Osteocyte (in vitro differentiated cells): ENCODE measurements at regions not wholly inside any gene's neighbourhood (a gene's known extent, or its start where the extent isn't known, plus 50 kb on each side); places are given as distances from the start of the nearest gene placed in this dataset.

Experiments used
- DNase-seq: peaks from one replicate; pipeline ENCODE4 v3.0.0; 2021; ENCODE audit warnings: mixed read lengths; ENCODE audit not compliant: unreplicated experiment; ENCODE audit errors: extremely low spot score
- H3K27ac Mint-ChIP-seq: one replicate; pipeline ENCODE4 v1.8.0; 2021; ENCODE audit warnings: mild to moderate bottlenecking, mixed read lengths; ENCODE audit not compliant: unreplicated experiment
- H3K27me3 Mint-ChIP-seq: one replicate; pipeline ENCODE4 v1.8.0; 2021; ENCODE audit warnings: mixed read lengths; ENCODE audit not compliant: unreplicated experiment
- H3K36me3 Mint-ChIP-seq: one replicate; pipeline ENCODE4 v1.8.0; 2021; ENCODE audit warnings: mixed read lengths; ENCODE audit not compliant: unreplicated experiment
- H3K4me1 Mint-ChIP-seq: one replicate; pipeline ENCODE4 v1.8.0; 2021; ENCODE audit warnings: mixed read lengths; ENCODE audit not compliant: unreplicated experiment
- H3K4me3 Mint-ChIP-seq: one replicate; pipeline ENCODE4 v1.8.0; 2021; ENCODE audit warnings: mild to moderate bottlenecking, moderate library complexity, mixed read lengths; ENCODE audit not compliant: unreplicated experiment
- H3K9me3 Mint-ChIP-seq: one replicate; pipeline ENCODE4 v1.8.0; 2021; ENCODE audit warnings: mixed read lengths; ENCODE audit not compliant: unreplicated experiment
- CTCF ChIP-seq: fragments of 200-600 bp; sonication (generic); IDR thresholded peaks from 2 replicates; pipeline ENCODE4 v1.5.0; 2021; ENCODE audit warnings: antibody characterized with exemption, mild to moderate bottlenecking, moderate library complexity

GRCh38 chr2:200243441-200243840 is 63.1 kb upstream of the SPATS2L start:
- DNase-seq: no peak
- H3K4me3 Mint-ChIP-seq: no peak overlapping the region
- no peaks in the 10 kb centered on the region for H3K9me3 Mint-ChIP-seq
- TF ChIP-seq CTCF: no peak
- no peak overlapping the region for H3K27ac Mint-ChIP-seq
- no peaks in the 10 kb centered on the region for H3K27me3 Mint-ChIP-seq
- H3K4me1 Mint-ChIP-seq: peaks cover 17% of the 10 kb centered on the region
- no peaks in the 10 kb centered on the region for H3K36me3 Mint-ChIP-seq

GRCh38 chr2:200244111-200244510 is 62.4 kb upstream of the SPATS2L start:
- Mint-ChIP-seq H3K36me3 (no peaks in the 10 kb centered on the region), H3K9me3 (no peaks in the 10 kb centered on the region), H3K27me3 (no peaks in the 10 kb centered on the region), H3K27ac (no peak overlapping the region), H3K4me1 (peaks cover 17% of the 10 kb centered on the region), H3K4me3 (no peak overlapping the region)
- TF ChIP-seq CTCF: no peak
- no peak for DNase-seq

- no peaks in the 10 kb centered on the region for H3K27me3 Mint-ChIP-seq
- no peaks in the 10 kb centered on the region for H3K36me3 Mint-ChIP-seq
- DNase-seq: no peak
- H3K27ac Mint-ChIP-seq: peak overlapping the region; percentile 36
- H3K9me3 Mint-ChIP-seq: no peaks in the 10 kb centered on the region
- peaks cover 25% of the 10 kb centered on the region for H3K4me1 Mint-ChIP-seq
- TF ChIP-seq CTCF: no peak
- no peak overlapping the region for H3K4me3 Mint-ChIP-seq
Observed at GRCh38 chr2:200247494-200247893, 59.0 kb upstream of the SPATS2L start.

- DNase-seq: no peak
- TF ChIP-seq CTCF: no peak
- no peaks in the 10 kb centered on the region for H3K9me3 Mint-ChIP-seq
- H3K36me3 Mint-ChIP-seq: no peaks in the 10 kb centered on the region
- H3K27ac Mint-ChIP-seq: peak overlapping the region; percentile 79
- no peaks in the 10 kb centered on the region for H3K27me3 Mint-ChIP-seq
- H3K4me3 Mint-ChIP-seq: peak overlapping the region; percentile 31
- peaks cover 34% of the 10 kb centered on the region for H3K4me1 Mint-ChIP-seq
Observed at GRCh38 chr2:200252265-200253067, 54.0 kb upstream of the SPATS2L start.

GRCh38 chr2:200253639-200254038 is 52.9 kb upstream of the SPATS2L start:
- Mint-ChIP-seq H3K9me3 (no peaks in the 10 kb centered on the region), H3K4me3 (no peak overlapping the region), H3K4me1 (peaks cover 29% of the 10 kb centered on the region), H3K36me3 (no peaks in the 10 kb centered on the region), H3K27me3 (no peaks in the 10 kb centered on the region), H3K27ac (peak overlapping the region; percentile 79)
- TF ChIP-seq CTCF: no peak
- DNase-seq: no peak
